GM21390 (cell line): ENCODE measurements at regions not wholly inside any gene's neighbourhood (a gene's known extent, or its start where the extent isn't known, plus 50 kb on each side); places are given as distances from the start of the nearest gene placed in this dataset.
"Not testable (repeated sequence)": the region's sequence is repeated elsewhere in the genome, so short reads cannot be mapped to it uniquely, and the experiment has no call there.

ENCODE experiments used
- ATAC-seq: cut with Tn5 transposase; IDR thresholded peaks from one replicate; pipeline ENCODE4 v1.9.1; 2021; ENCODE audit not compliant: unreplicated experiment

DNA sequence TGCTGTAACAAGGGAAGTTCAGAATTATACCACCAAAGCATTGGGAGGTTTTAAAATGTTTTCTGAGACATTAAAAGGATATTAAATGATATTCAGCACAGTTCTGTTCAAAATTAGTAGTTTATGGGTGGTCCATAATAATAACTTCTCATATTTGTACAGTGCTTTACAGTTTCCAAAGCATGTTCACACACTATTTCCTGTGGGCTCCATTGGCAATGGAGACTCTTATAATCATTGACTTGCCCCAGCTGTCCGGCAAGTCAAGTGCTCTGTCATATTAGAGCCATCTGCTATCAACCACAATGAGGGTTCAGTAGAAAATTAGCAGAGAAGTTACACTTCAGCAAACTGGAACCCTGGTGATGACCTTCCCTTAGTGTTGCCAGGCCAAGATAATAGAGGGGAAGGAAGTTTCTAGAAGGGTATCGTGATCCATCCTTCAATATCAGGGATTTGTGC, 526.6 kb upstream of the CCDC196 start:
- ATAC-seq: no peak

DNA sequence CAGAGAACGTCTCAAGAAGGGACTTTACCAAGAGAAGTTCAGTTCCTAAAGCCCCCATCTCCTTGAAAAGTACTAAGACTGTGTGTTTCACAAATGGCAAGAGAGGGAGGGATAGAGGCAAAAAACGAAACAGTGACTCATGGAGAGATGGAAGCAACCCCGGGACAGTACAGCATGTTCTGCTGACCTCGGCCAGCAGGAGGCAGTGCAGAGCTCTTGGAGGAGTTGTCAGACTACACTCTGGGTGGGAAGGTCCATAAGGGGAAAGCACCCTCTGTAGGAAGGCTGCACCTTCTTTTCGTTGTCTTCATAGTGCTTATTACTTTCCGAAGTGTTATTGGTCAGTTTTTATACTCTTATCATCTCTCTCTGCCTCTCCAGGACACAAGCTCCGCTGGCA, 525.2 kb upstream of the CCDC196 start:
- no peak for ATAC-seq

DNA sequence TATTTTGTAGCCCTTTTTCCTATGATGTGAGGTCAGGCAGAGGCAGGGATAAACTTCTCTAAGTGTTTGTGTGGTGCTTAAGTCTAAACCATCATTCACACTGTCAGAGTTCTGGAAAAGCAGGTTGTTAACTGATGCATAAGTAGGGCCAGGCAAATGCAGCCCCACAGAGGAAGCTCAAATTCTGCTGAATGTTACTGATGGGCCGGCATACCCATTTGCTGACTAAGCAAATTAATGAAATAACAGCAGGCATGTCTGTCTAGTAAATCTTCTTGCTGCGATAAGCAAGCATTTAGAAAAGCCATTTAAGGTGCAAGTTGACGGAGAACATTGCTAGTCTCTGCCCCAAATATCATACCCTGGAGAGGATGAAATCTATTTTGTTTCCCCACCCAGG, 523.2 kb upstream of the CCDC196 start:
- ATAC-seq: no peak

DNA sequence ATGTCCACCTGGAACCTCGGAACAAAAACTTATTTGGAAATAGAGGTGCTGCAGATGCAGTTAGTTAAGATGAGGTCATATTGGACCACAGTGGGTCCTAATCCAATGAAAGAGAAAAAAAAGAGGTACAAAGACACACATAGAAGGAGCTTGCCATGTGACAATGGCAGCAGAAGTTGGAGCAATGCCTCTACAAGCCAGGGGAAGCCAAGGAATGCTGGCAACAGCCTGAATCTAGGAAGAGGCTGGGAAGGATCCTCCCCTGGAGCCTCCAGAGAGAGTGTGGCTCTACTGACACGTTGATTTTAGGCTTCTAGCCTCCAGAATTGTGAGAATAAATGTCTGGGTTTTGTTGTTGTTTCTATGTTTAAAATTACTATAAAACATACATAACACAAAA, 521.8 kb upstream of the CCDC196 start:
- no peak for ATAC-seq

DNA sequence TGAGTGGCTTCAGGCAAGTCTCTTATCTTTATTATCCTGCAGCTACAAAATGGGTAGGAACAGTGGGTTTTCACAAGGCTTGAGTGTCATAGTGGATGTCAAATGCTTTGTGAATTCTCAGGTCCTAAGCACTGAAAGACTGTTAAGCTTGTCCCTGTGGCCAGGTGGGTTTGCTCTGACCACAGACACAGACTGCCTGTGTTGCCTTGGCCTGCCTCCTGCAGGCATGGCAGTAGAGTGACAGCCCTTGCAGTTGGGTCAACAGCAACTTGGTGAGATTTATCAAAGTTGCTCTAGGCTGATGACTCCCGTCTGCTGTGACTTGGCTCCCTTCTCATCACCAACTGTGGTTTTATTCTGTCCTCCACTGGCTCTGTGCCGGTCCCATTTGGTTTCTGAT, 520.0 kb upstream of the CCDC196 start:
- ATAC-seq: no peak

DNA sequence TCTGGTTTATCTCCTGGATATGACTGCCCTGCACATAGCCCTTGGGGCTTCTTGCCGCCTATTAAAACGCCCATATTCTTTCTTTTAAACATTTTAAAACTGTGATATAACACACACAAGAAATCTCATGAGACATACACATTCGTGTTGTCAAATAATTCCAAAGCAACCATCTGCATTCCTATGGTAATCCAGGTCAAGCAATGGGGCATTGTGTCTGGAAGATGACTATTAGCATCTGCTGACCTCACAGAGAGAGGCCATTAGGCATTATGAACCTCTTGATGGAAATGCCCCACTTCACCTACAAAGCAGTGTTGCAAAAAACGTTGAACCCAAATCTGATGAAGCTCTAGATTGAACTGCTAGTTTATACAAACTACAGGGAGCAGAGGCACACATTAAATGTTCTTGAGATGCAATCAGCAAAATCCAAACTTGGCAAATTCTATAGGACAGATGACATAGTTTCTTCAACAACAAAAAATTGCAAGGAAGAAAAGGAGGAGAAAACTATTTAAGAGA, 513.8 kb upstream of the CCDC196 start:
- ATAC-seq: no peak

DNA sequence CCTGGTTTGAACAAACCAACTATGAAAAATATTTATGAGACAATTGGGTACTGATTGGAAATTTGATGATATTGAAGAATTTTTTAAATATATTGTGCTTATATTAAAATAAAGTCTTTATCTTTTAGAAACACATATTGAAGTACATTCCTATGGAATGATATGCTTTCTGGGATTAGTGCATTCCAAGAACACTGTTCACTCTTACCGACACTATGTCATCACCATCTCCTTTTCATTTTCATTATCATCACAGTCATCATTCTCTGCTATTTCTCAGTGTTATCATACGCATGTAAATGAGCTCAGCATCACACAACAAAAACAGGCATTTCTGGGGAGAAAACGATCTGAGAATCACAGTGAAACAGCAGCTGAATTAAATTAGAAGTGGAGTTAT, 513.3 kb upstream of the CCDC196 start:
- ATAC-seq: no peak

DNA sequence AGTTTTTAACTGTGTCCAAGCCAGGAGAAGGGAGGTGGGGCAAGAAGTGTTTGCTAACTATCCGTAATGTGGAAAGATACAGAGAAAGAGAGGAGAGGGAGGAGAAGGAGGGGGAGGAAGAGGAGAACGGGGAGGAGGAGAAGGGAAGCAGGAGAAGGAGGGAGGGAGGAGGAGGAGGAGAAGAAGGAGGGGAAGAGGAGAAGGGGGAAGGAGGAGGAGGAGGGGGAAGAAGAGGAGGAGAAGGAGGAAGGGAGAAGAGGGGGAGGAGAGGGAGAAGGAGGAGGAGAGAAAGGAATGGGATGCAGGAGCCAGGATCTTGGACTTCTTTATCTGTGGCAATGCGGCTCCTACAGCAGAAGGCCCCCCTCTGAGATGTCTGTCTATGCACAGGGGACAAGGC, 510.3 kb upstream of the CCDC196 start:
- ATAC-seq: no peak

DNA sequence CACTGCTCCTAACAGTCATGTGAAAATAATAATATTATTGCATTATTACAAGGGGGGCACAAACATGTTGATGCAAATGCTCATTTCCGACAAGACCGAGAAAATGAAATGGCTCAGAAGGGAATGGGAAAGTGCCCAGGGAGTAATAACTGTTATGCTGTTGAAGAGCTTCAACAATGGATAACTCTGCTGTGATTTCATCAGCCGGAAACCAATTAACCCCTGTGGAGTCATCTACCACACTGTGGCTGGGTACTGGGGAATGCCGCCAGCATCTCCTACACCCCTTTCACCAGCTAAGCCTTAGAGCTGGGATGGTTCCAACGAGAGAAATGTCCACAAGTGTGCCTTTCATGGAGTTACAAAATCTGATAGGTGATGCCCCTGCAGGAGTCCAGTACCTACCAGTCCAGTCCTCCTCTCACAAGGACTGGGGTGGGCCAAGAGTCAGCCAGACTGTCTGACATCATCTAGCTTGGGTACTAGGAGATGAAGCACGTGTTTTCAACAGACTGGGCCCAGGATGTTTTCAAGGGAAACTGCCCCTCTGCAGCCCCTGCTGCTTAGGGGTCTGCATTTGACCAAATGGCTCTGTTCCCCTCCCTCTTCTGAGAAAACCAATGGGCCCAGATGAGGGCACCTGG, 509.3 kb upstream of the CCDC196 start:
- no peak for ATAC-seq

DNA sequence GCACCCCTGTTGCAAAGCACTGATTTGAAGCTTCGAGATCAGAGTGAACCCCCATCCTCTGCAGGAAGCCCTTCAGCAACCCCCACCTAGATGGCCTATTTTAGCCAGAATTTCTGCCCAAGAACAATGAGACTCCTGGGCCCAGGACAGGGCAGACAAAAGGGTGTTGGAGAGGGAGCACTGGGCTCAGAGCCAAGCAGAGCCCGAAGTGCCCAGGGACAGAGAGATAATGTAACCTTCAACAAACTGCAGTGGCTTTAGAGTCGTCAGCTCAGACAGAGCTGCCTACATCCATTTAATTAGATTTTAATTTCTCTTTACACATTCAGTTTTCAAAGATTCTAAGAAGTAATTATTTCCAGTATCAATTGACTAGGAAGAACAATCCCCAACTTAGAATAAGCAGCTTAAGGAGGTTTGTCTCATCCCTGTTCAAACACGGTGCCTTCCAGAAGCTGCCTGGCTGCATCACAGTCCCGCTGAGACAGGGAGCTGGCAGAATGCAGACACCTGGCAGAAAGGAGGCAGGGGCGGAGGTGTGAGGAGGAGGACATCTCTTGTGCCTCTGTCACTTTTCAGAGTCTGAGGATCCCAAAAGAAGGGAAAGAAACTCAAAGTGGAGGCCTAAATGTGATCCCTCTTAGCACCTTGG, 504.9 kb upstream of the CCDC196 start:
- ATAC-seq: no peak

DNA sequence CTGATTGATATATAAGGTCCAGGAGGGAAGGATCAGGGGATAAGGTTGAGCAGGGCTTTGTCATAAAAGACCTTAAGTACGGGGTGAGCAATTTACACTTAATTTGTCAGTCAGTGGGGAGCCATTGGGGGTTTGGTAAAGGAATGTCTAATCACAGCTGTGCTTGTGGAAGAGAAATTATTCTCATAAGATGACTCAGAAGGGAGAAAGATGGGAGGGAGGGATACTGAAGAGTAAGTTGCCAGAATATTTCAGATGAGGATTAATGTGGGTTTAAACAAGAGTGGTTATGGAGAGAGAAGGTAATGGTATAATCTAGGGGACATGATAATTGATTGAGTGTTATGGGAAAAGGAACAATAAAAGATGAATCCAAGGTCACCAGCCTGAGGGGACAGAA, 500.1 kb upstream of the CCDC196 start:
- ATAC-seq: no peak

DNA sequence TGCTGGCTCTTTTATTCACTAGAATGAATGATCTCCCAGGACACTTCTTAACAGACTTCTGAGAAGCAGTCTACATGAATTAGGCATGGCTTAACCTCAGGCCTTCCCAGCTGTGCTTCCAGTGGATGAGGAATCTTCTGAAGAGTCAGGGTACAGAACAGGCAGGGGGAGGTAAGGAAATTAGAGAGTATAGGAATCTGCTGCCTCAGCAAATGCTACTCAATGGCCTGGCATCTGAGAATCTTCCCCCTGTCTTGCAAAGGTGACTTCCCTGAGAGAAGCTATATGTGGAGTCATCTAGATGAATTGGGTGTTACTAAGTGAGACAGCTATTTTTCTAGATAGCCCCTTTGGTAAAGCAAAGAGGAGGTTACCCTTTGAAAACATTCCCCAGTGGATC, 496.2 kb upstream of the CCDC196 start:
- no peak for ATAC-seq

DNA sequence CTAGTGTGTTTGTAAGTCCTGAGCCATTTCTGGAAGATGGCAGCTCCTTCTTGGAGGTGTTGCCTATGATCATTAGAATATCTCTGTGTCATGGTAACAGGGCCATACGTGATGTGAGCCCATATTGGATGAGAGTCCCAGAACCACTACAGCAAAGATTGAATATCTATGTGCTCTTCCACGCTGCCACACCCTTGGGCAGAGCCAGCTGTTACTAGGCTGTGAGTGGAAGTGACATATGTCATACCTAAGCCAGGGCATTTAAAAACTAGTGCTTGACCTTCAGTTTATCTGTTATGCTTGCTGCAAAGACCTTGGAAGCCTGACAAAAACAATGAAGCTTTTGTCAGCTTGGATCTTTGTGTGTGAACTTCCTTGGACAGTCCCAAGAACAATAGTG, 495.1 kb upstream of the CCDC196 start:
- ATAC-seq: no peak

DNA sequence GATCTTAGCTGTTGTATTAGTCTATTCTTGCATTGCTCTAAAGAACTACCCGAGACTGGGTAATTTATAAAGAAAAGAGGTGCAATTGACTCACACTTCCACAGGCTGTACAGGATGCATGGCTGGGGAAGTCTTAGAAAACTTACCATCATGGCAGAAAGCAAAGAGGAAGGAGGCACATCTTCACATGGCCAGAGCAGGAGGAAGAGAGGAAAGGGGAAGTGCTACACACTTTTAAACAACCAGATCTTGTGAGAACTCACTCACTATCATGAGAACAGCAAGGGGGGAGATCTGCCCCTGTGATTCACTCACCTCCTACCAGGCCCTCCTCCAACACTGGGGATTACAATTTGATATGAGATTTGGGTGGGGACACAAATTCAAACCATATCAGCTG, 494.2 kb upstream of the CCDC196 start:
- not testable (repeated sequence) for ATAC-seq

DNA sequence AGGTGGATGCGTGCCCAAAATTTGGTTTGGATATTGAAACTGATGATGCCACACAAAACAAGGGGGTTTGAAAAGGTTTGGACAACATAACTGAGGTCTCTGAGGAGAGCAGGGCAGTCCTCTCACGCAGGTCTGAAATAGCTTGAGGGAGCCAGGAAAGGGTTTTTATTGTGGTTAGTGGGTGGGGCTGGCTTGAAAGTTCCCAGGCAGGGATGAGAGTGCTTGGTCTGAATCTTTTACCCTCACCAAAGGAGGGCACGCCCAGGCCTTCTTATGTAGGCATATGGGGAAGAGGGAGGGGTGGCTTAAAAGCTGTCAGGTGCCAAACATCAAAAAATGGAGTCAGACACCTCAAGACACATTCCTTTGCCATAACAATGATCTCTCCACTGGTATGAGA, 493.1 kb upstream of the CCDC196 start:
- no peak for ATAC-seq

DNA sequence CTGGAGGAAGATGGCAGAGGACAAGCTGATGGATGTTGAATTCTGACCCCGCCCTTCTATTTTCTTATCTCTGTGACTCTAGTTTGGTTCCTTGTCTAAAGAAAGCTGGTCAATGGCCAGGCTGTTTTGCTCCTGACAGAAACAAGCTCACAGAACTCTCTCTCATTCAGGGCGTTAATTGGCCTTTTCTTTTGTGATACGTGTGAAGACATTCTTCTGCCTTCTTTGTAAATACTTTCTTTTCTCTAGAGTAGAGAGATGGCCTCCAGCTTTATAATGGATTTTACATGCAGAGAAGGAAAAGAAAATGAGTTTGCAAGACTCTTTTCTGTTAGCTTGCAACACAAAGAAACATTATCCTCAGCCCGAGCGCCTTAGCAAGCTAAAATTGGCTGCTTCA, 492.2 kb upstream of the CCDC196 start:
- no peak for ATAC-seq

DNA sequence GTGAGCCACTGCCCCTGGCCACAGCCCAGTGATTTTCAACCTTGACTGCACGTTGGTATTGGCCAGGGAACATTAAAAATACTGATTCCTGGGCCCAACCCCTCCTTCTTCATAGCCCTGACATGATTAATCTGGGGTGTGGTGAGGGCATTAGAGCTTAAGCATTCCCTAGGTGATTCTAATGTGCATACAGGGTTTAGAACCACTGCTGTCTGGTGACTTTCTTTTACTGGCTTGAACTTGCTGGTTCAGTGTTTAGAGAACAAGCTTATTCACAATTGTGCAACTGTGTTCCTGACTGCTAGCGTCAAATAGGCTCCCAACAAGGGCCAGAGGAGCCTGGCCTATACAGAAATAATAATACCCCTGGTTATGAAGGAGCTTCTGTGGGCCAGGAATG, 488.8 kb upstream of the CCDC196 start:
- ATAC-seq: no peak

DNA sequence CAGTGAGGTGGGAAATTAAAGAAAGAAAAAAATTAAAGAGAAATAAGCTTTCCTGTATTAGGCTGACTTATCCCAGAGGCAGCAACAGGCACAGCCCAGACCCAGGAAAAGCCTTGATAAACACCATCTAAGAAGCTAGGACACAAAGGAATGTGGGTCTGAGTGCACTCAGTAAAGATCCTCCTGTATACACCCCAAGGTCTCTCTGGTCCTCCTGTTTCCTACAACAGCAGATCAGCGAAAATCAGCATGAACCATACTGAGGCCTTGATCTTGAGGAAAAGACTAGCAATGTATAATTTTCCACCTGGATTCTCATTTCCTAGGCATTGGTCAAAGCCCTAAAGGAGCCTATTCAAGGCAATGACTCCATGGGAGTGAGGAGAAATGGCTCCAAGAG, 486.3 kb upstream of the CCDC196 start:
- ATAC-seq: no peak

DNA sequence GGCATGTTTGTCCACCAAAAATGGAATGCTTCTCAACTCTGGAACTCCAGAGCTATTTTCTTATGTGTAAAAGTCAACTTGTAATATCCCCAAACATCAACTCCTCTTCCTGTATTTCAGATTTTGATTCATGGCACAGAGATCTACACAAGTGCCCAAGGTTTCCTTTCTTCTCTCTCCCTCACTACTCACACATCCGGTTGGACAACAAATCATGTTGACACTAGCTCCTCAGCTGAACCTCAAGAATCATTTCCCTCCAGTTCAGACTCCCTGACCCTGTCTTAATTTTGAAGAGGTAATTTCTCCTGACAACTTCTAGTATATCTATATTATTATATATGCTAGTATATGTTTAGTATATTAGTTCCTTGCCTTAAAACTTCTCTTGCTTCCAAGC, 485.4 kb upstream of the CCDC196 start:
- no peak for ATAC-seq

DNA sequence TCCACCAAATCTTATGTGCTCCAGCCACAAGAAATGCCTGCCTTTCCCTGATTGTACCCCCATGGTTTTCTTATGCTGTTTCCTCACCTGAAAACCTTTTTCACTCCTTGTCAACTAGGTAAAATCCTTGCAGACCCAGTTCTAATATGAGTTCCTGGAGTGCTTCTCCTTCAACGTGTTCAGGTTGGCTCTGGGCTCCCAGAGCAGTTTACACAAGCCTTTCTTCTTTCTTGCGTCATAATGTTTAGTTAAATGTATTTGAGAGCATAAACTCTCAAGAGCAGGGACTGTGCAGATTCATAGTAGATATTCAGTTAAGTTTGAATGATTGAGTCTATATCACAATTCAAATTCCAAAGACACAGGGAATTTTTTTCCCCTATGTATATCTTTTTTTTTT, 484.8 kb upstream of the CCDC196 start:
- no peak for ATAC-seq

DNA sequence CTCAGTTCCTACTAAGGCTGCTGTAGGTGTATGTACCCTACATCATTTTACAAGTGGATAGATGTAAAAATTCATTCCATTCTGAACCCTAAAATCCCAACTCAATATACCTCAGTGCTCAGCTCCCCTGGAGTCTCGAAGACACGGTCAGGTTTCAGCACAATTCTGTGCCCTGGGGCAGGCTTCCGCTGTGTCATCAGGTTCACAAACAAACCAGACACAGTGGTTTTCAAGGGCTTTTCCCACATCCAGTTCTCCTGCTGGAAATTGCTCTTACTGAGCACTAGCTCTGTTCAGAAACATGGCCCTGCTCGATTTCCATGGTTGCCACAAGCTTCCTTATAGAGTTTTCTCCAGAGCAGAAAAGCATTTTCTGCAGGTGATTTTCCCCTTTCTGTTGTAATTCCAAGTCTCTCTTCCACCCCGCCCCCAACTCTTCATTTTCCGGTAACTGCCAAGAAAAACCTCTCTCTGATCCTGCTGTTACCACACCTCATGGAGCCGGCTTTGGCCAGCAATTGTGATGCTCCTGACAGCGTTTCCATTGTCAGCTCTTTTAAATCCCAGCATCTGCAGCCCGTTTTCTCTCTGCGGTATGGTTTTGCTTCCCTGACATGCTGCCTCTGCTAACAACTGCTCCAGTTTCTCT, 483.0 kb upstream of the CCDC196 start:
- ATAC-seq: no peak

DNA sequence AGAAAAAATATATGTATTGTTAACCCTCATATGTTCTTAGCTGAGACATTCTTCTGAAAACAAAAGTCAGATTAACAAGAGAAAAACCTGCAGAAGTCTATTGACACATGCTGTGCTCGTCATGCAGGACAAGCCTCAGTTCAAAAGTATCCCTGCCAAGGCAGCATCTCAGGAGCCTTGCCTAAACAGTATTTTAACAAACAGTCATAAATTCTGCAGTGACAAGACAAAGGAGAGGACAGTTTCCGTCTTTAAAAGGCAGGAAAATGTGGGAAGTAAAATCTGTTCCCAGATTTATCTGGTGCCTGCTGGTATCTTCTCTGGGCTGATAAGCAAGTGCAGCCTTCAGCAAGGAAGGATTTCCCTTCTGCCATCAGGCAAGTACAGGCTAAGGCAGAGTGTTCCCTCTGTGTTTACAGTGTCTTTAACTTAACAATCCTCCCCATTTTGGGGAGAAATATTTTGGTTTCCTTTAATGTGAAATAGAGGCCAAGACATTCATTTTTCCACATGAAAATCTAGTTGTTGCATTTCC, 480.2 kb upstream of the CCDC196 start:
- ATAC-seq: no peak
